ENCODE measurements at regions not wholly inside any gene's neighbourhood (a gene's known extent, or its start where the extent isn't known, plus 50 kb on each side); places are given as distances from the start of the nearest gene placed in this dataset.
"Not testable (repeated sequence)": the region's sequence is repeated elsewhere in the genome, so short reads cannot be mapped to it uniquely, and the experiment has no call there.

DNA sequence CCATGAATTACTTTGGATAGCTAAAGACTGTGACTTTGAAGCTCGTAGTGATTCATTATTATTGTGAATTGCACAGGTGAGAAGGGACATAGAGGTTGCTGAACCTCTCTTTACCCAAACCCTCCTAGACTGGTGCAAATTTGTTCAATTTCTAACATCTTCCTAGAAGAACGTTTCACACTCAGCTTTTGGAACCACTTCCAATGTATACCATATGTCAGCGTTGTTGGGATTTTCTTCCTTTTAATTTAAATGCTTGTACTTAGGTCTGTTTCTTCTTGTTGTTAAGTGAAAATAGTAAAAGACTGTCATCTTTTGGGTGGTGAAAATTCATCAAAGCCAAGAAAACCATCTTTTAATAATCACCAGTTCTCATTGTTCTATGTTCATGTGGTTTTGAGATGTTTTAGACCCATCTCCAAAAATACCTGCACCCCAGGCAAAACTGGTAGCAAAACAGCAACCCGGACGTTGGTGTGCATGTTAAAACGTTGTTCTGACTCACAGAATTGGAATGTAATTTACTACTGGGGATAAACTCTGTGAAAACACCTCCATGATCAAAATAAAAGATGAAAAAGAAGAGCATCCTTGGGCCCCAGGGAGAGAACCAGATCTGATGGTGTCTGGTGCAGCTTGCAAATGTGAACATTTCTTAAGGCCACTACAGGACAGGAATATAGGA, 238.3 kb downstream of the NPR3 start:
- Mint-ChIP-seq H3K36me3 (no peaks in the 10 kb centered on the region), H3K9me3 (ENCODE audit: low read depth) (no peaks in the 10 kb centered on the region), H3K4me1 (ENCODE audit: low read depth) (no peaks in the 10 kb centered on the region), H3K27me3 (no peaks in the 10 kb centered on the region), H3K4me3 (no peak overlapping the region), H3K27ac (no peak overlapping the region)

- H3K27ac Mint-ChIP-seq = no peak overlapping the region
- no peak overlapping the region for H3K4me3 Mint-ChIP-seq
These were observed 239.9 kb downstream of the NPR3 start for GRCh38 chr5:32951003-32951402.

GRCh38 chr5:32951878-32952277, 240.8 kb downstream of the NPR3 start:
- Mint-ChIP-seq H3K9me3 (ENCODE audit: low read depth) (no peaks in the 10 kb centered on the region), H3K36me3 (no peaks in the 10 kb centered on the region), H3K27ac (no peak overlapping the region), H3K4me1 (ENCODE audit: low read depth) (no peaks in the 10 kb centered on the region), H3K4me3 (no peak overlapping the region), H3K27me3 (no peaks in the 10 kb centered on the region)

More at GRCh38 chr5:32951003-32951402, 239.9 kb downstream of the NPR3 start:
- Mint-ChIP-seq H3K4me1 (ENCODE audit: low read depth) (no peaks in the 10 kb centered on the region), H3K9me3 (ENCODE audit: low read depth) (no peaks in the 10 kb centered on the region), H3K36me3 (no peaks in the 10 kb centered on the region), H3K27me3 (no peaks in the 10 kb centered on the region)

DNA sequence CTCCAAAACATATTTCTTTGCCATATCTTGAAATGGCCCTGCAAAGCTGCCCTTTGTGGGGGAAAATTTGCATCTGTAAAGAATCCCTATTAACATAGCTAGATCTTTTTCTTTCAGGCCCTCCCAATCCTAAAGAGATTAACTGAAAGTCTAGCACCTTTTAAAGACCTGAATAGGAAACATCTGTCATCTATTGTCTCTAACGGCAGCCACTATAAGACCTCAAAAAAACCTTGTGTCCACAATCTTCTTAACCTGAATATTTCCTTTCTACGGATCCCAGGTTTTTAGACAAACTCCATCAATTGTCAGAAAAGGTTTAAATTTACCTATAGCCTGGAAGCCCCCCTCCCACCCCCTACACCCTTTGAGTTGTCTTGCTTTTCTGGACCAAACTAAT, 241.3 kb downstream of the NPR3 start:
- H3K9me3 Mint-ChIP-seq (ENCODE audit: low read depth); H3K4me3 Mint-ChIP-seq; H3K4me1 Mint-ChIP-seq (ENCODE audit: low read depth); H3K27me3 Mint-ChIP-seq; H3K36me3 Mint-ChIP-seq; H3K27ac Mint-ChIP-seq: not testable (repeated sequence)

DNA sequence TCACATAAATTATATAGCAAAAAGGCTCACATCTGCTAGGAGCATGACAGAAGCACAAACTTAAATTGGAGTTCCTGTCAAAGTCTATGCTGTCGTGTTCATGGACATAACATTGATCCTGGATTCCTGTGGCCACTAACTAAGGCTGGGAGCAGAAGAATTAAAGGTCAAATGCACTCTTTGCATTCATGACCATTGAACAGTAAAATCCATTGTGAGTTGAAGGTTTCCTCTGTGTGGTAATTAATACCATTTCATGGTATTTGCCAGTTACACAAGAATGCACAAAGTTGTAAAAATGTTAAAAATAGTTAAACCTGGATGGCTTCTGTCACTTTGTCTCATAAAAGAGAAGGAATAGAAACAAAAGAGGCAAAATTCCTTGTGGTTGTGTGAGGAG, 242.6 kb downstream of the NPR3 start:
- no peaks in the 10 kb centered on the region for H3K27me3 Mint-ChIP-seq
- peaks cover 9% of the 10 kb centered on the region for H3K9me3 Mint-ChIP-seq (ENCODE audit: low read depth)
- H3K4me1 Mint-ChIP-seq (ENCODE audit: low read depth) = no peaks in the 10 kb centered on the region
- no peaks in the 10 kb centered on the region for H3K36me3 Mint-ChIP-seq
- H3K4me3 Mint-ChIP-seq = no peak overlapping the region
- H3K27ac Mint-ChIP-seq = no peak overlapping the region

- no peaks in the 10 kb centered on the region for H3K27me3 Mint-ChIP-seq
- peaks cover 9% of the 10 kb centered on the region for H3K9me3 Mint-ChIP-seq (ENCODE audit: low read depth)
- no peak overlapping the region for H3K27ac Mint-ChIP-seq
- no peaks in the 10 kb centered on the region for H3K4me1 Mint-ChIP-seq (ENCODE audit: low read depth)
- no peak overlapping the region for H3K4me3 Mint-ChIP-seq
- H3K36me3 Mint-ChIP-seq = no peaks in the 10 kb centered on the region
These were observed 244.7 kb downstream of the NPR3 start for GRCh38 chr5:32955814-32956213.

- Mint-ChIP-seq H3K27me3 (no peaks in the 10 kb centered on the region), H3K9me3 (ENCODE audit: low read depth) (peaks cover 18% of the 10 kb centered on the region), H3K27ac (no peak overlapping the region), H3K36me3 (no peaks in the 10 kb centered on the region), H3K4me1 (ENCODE audit: low read depth) (no peaks in the 10 kb centered on the region), H3K4me3 (no peak overlapping the region)
These were observed 249.4 kb downstream of the NPR3 start for GRCh38 chr5:32960340-32961058.

- Mint-ChIP-seq H3K36me3 (no peaks in the 10 kb centered on the region), H3K27ac (no peak overlapping the region), H3K4me3 (no peak overlapping the region), H3K27me3 (no peaks in the 10 kb centered on the region), H3K9me3 (ENCODE audit: low read depth) (peaks cover 18% of the 10 kb centered on the region), H3K4me1 (ENCODE audit: low read depth) (no peaks in the 10 kb centered on the region)
These were observed 249.9 kb downstream of the NPR3 start for GRCh38 chr5:32961059-32961415.

- Mint-ChIP-seq H3K36me3 (no peaks in the 10 kb centered on the region), H3K9me3 (ENCODE audit: low read depth) (peaks cover 9% of the 10 kb centered on the region), H3K27me3 (no peaks in the 10 kb centered on the region), H3K4me1 (ENCODE audit: low read depth) (no peaks in the 10 kb centered on the region), H3K4me3 (no peak overlapping the region), H3K27ac (no peak overlapping the region)
These were observed 253.1 kb downstream of the NPR3 start for GRCh38 chr5:32964261-32964660.

- Mint-ChIP-seq H3K27me3 (no peaks in the 10 kb centered on the region), H3K4me3 (no peak overlapping the region), H3K27ac (no peak overlapping the region), H3K9me3 (ENCODE audit: low read depth) (peaks cover 4% of the 10 kb centered on the region), H3K36me3 (no peaks in the 10 kb centered on the region), H3K4me1 (ENCODE audit: low read depth) (no peaks in the 10 kb centered on the region)
These were observed 262.5 kb downstream of the NPR3 start for GRCh38 chr5:32973646-32974045.

DNA sequence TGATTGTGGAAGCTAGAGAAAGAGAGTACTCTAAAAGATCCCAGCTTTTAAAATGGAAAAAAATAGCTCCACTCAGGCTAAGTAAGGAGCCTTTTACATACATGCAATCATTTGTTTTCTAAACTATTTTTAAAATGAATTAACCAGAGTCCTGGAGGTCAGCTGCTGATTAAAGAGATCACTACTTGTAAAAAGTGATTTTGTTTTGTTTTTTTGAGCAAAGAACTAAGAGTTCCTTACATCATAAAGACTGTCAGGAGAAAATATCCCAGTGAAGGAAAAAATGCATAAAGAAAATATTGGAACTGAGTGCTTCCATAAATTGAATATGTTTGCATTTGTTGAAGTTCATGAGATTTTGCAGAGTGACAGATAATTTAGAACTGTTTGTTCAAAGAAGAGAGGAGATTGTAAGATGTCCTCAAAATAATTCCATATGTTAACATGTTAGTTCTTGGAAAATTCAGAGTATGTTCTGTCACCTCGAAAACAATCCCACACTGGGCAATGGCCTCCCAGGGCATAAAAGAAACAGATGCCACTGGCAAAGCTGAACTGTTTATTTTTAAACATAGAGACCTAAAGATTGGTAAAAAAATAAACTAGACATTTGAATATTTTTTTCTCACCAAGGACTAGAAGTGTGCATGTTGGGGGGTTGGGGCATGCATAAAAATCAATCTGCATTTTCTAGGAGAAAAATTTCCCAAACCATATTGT, 264.7 kb downstream of the NPR3 start:
- Mint-ChIP-seq H3K27ac (no peak overlapping the region), H3K4me3 (no peak overlapping the region), H3K36me3 (no peaks in the 10 kb centered on the region), H3K27me3 (no peaks in the 10 kb centered on the region), H3K4me1 (ENCODE audit: low read depth) (no peaks in the 10 kb centered on the region), H3K9me3 (ENCODE audit: low read depth) (peaks cover 16% of the 10 kb centered on the region)

DNA sequence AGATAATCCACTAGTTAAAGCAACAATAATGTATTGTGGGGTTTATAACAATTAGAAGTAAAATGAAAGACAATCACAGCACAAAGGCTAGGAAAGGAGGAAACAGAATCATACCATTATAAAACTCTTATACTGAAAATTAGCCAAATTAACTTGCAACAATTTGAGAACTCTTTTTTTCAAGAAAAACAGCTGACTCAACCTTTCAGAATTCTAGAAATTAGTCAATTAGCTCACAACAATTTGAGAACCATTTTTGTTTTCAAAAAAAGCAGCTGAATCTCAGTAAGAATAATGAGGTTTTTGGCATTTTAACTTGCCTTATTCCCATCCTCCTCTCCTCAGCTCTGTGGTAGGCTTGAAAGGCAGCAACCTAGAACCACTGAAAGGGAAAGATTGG, 269.9 kb downstream of the NPR3 start:
- H3K4me3 Mint-ChIP-seq = no peak overlapping the region
- no peak overlapping the region for H3K27ac Mint-ChIP-seq
- no peaks in the 10 kb centered on the region for H3K4me1 Mint-ChIP-seq (ENCODE audit: low read depth)
- no peaks in the 10 kb centered on the region for H3K27me3 Mint-ChIP-seq
- H3K36me3 Mint-ChIP-seq = no peaks in the 10 kb centered on the region
- peaks cover 36% of the 10 kb centered on the region for H3K9me3 Mint-ChIP-seq (ENCODE audit: low read depth)

GRCh38 chr5:32984851-32985610, 273.9 kb downstream of the NPR3 start:
- peaks cover 24% of the 10 kb centered on the region for H3K9me3 Mint-ChIP-seq (ENCODE audit: low read depth)
- H3K4me3 Mint-ChIP-seq = no peak overlapping the region
- no peaks in the 10 kb centered on the region for H3K27me3 Mint-ChIP-seq
- H3K4me1 Mint-ChIP-seq (ENCODE audit: low read depth) = no peaks in the 10 kb centered on the region
- no peaks in the 10 kb centered on the region for H3K36me3 Mint-ChIP-seq
- no peak overlapping the region for H3K27ac Mint-ChIP-seq

DNA sequence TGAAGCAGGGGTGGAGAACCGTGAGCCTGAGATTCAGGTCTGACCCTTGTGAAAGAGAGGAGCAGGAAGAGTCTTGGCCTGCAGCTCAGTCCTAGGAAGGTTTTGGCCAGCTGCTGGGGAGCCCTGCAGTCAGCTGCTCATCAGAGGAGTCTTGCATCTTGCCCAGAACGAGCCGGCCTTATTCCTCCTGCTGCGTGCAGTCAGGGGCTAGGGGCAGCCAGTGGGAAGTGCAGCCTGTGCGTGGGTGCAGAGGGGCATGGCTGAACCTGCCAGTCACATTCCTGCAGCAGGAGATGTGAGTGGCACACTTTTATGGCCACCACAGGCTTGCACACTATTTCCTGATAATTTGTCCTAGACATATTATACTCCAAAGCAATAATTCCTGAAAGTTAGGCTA, 278.7 kb downstream of the NPR3 start:
- Mint-ChIP-seq H3K9me3 (ENCODE audit: low read depth) (peaks cover 5% of the 10 kb centered on the region), H3K36me3 (no peaks in the 10 kb centered on the region), H3K4me1 (ENCODE audit: low read depth) (no peaks in the 10 kb centered on the region), H3K4me3 (no peak overlapping the region), H3K27ac (no peak overlapping the region), H3K27me3 (no peaks in the 10 kb centered on the region)
